ENCODE measurements at regions not wholly inside any gene's neighbourhood (a gene's known extent, or its start where the extent isn't known, plus 50 kb on each side); places are given as distances from the start of the nearest gene placed in this dataset.

- TF ChIP-seq CTCF (IDR thresholded peaks at IDR 0.05), result no peak
- TF ChIP-seq POLR2A (IDR thresholded peaks at IDR 0.05), result no peak
Observed at GRCh38 chr5:15421921-15422412, 78.0 kb upstream of the FBXL7 start.

Data from esophagus squamous epithelium (tissue), 4 donors.